ENCODE measurements at regions not wholly inside any gene's neighbourhood (a gene's known extent, or its start where the extent isn't known, plus 50 kb on each side); places are given as distances from the start of the nearest gene placed in this dataset.

- DNase-seq (ENCODE audit: low read depth, low spot score), result no peak
Observed at GRCh38 chr17:34874478-34874877, 86.8 kb downstream of the CCT6B start.

- DNase-seq (ENCODE audit: low read depth, low spot score), result no peak
Observed at GRCh38 chr17:34872640-34873039, 88.6 kb downstream of the CCT6B start.

- no peak for DNase-seq (ENCODE audit: low read depth, low spot score)
Observed at GRCh38 chr17:34869641-34870040, 91.6 kb downstream of the CCT6B start.

GRCh38 chr17:34865716-34866115, 95.5 kb downstream of the CCT6B start:
- no peak for DNase-seq (ENCODE audit: low read depth, low spot score)

- DNase-seq (ENCODE audit: low read depth, low spot score), result no peak
Observed at GRCh38 chr17:34862384-34862783, 98.9 kb downstream of the CCT6B start.

GRCh38 chr17:34861864-34862263, 99.4 kb downstream of the CCT6B start:
- DNase-seq (ENCODE audit: low read depth, low spot score), result no peak

GRCh38 chr17:34859652-34860051, 101.6 kb downstream of the CCT6B start:
- DNase-seq (ENCODE audit: low read depth, low spot score), result no peak

GRCh38 chr17:34858591-34859565, 102.4 kb downstream of the CCT6B start:
- DNase-seq (ENCODE audit: low read depth, low spot score), result no peak

GRCh38 chr17:34853924-34854323, 107.3 kb downstream of the CCT6B start:
- no peak for DNase-seq (ENCODE audit: low read depth, low spot score)

GRCh38 chr17:34852614-34853013, 108.6 kb downstream of the CCT6B start:
- no peak for DNase-seq (ENCODE audit: low read depth, low spot score)

- no peak for DNase-seq (ENCODE audit: low read depth, low spot score)
Observed at GRCh38 chr17:34851961-34852540, 109.2 kb downstream of the CCT6B start.

- no peak for DNase-seq (ENCODE audit: low read depth, low spot score)
Observed at GRCh38 chr17:34850964-34851363, 110.3 kb downstream of the CCT6B start.

GRCh38 chr17:34850023-34850422, 111.2 kb downstream of the CCT6B start:
- DNase-seq (ENCODE audit: low read depth, low spot score), result no peak

GRCh38 chr17:34847938-34848337, 113.3 kb downstream of the CCT6B start:
- no peak for DNase-seq (ENCODE audit: low read depth, low spot score)

GRCh38 chr17:34845296-34845695, 116.0 kb downstream of the CCT6B start:
- DNase-seq (ENCODE audit: low read depth, low spot score), result no peak

- no peak for DNase-seq (ENCODE audit: low read depth, low spot score)
Observed at GRCh38 chr17:34843682-34844081, 117.6 kb downstream of the CCT6B start.

- no peak for DNase-seq (ENCODE audit: low read depth, low spot score)
Observed at GRCh38 chr17:34842235-34842634, 119.0 kb downstream of the CCT6B start.

GRCh38 chr17:34841467-34841866, 119.8 kb downstream of the CCT6B start:
- no peak for DNase-seq (ENCODE audit: low read depth, low spot score)

GRCh38 chr17:34840750-34841149, 120.5 kb downstream of the CCT6B start:
- no peak for DNase-seq (ENCODE audit: low read depth, low spot score)

GRCh38 chr17:34837876-34838478, 123.3 kb downstream of the CCT6B start:
- DNase-seq (ENCODE audit: low read depth, low spot score), result no peak

GRCh38 chr17:34832376-34832775, 128.9 kb downstream of the CCT6B start:
- no peak for DNase-seq (ENCODE audit: low read depth, low spot score)

GRCh38 chr17:34827008-34827407, 134.3 kb downstream of the CCT6B start:
- DNase-seq (ENCODE audit: low read depth, low spot score), result no peak

- no peak for DNase-seq (ENCODE audit: low read depth, low spot score)
Observed at GRCh38 chr17:34826332-34826731, 134.9 kb downstream of the CCT6B start.
